Glutamatergic neuron (in vitro differentiated cells): ENCODE measurements at regions not wholly inside any gene's neighbourhood (a gene's known extent, or its start where the extent isn't known, plus 50 kb on each side); places are given as distances from the start of the nearest gene placed in this dataset.

Experiments
- DNase-seq: peaks from one replicate; pipeline ENCODE4 v3.0.0; 2022
- H3K27ac Mint-ChIP-seq: one replicate; pipeline ENCODE4 v1.8.0; 2020; ENCODE audit warnings: mild to moderate bottlenecking, mixed read lengths, inconsistent platforms; ENCODE audit not compliant: unreplicated experiment
- H3K27me3 Mint-ChIP-seq: one replicate; pipeline ENCODE4 v1.8.0; 2020; ENCODE audit warnings: mild to moderate bottlenecking, moderate library complexity, mixed read lengths, inconsistent platforms; ENCODE audit not compliant: unreplicated experiment
- H3K36me3 Mint-ChIP-seq: one replicate; pipeline ENCODE4 v1.8.0; 2020; ENCODE audit warnings: mild to moderate bottlenecking, mixed read lengths, inconsistent platforms; ENCODE audit not compliant: unreplicated experiment
- H3K4me1 Mint-ChIP-seq: one replicate; pipeline ENCODE4 v1.8.0; 2020; ENCODE audit warnings: mild to moderate bottlenecking, low read depth, mixed read lengths, inconsistent platforms; ENCODE audit not compliant: unreplicated experiment
- H3K4me3 Mint-ChIP-seq: one replicate; pipeline ENCODE4 v1.8.0; 2020; ENCODE audit warnings: mild to moderate bottlenecking, mixed read lengths, inconsistent platforms; ENCODE audit not compliant: unreplicated experiment
- H3K9me3 Mint-ChIP-seq: one replicate; pipeline ENCODE4 v1.8.0; 2020; ENCODE audit warnings: mild to moderate bottlenecking, moderate library complexity, mixed read lengths, inconsistent platforms; ENCODE audit not compliant: unreplicated experiment
- TF ChIP-seq, protein P1 (sequence below): fragments of 200-600 bp; sonication (generic); IDR thresholded peaks from one replicate; pipeline ENCODE4 v1.5.0; 2021; ENCODE audit not compliant: partially characterized antibody, unreplicated experiment

DNA sequence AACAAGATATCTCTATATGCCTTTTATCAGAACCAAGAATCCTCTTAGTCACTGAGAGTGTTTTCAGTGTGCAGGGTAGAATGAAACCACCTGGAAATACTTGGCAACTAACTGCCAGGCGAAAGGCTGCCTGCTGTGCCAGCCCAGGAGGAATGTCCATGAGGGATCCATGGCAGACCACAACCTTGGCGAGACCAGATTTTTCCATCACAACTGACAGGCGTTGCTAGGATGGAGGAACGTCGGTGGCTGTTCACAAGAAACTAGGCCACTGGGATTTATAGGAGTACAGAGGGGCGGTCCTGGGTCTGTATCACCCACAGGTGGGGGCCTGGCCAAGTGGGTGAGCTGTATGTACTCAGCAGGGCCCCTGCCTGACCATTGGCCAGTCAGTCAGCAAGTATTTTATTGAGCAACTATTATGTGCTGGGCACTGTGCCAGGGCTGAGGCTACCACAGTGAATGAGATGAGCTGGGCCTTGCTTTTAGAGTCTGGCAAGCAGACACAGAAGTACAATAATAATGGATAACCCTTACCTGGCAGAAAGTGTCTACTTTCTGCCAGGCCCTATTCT lies 199.4 kb downstream of the FOXD2 start:
- H3K27me3 Mint-ChIP-seq = peaks cover 11% of the 10 kb centered on the region
- H3K4me1 Mint-ChIP-seq = peaks cover 5% of the 10 kb centered on the region

DNA sequence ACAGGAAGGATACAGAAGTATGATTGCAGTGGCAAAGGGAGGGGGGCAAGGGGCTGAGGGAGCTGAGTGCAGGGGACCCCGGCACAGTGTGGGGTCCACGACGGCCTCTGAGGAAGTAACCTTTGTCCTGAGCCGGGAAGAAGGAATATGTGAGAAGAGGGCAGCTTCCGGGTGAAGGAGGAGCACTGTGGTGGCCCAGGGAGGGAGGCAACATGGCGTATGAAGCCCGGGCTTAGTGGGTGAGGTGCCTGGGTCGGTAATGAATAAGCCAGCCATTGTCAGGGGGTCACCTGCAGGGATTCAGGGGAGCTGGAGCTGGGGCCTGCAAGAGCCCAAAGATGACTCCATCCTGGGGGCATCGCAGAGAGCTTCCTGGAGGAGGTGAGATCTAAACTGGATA lies 200.4 kb downstream of the FOXD2 start:
- peaks cover 4% of the 10 kb centered on the region for H3K36me3 Mint-ChIP-seq
- DNase-seq = no peak
- H3K27ac Mint-ChIP-seq = no peak overlapping the region
- H3K27me3 Mint-ChIP-seq = peaks cover 11% of the 10 kb centered on the region
- no peak overlapping the region for H3K4me3 Mint-ChIP-seq
- H3K9me3 Mint-ChIP-seq = peaks cover 4% of the 10 kb centered on the region
- no peaks in the 10 kb centered on the region for H3K4me1 Mint-ChIP-seq
- TF ChIP-seq, protein P1, sequence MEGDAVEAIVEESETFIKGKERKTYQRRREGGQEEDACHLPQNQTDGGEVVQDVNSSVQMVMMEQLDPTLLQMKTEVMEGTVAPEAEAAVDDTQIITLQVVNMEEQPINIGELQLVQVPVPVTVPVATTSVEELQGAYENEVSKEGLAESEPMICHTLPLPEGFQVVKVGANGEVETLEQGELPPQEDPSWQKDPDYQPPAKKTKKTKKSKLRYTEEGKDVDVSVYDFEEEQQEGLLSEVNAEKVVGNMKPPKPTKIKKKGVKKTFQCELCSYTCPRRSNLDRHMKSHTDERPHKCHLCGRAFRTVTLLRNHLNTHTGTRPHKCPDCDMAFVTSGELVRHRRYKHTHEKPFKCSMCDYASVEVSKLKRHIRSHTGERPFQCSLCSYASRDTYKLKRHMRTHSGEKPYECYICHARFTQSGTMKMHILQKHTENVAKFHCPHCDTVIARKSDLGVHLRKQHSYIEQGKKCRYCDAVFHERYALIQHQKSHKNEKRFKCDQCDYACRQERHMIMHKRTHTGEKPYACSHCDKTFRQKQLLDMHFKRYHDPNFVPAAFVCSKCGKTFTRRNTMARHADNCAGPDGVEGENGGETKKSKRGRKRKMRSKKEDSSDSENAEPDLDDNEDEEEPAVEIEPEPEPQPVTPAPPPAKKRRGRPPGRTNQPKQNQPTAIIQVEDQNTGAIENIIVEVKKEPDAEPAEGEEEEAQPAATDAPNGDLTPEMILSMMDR = no peak

More for the DNA sequence above, 199.4 kb downstream of the FOXD2 start:
- Mint-ChIP-seq H3K36me3 (peaks cover 5% of the 10 kb centered on the region), H3K4me3 (no peak overlapping the region), H3K9me3 (peaks cover 9% of the 10 kb centered on the region), H3K27ac (no peak overlapping the region)
- DNase-seq = no peak
- TF ChIP-seq, protein P1 = no peak

DNA sequence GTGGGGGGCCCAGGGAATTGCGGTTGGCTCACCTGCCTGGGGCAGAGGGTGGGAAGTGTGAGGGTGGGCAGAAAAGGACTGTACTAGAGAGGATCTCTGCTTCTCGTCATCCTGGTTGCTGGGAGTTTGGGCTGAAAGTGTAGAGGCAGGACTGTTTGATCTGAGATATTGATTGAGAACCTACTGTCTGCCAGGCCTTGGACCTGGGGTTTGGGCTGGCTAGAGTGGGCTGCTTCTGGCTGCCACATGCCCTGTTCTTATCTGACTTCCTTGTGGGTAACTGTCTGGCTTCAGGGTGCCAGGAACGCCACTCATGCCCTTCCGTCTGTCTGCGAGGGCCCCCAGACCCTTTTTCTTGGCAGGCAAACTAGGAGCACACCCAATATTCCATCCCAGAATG lies 200.9 kb downstream of the FOXD2 start:
- H3K36me3 Mint-ChIP-seq = peaks cover 4% of the 10 kb centered on the region
- no peak overlapping the region for H3K27ac Mint-ChIP-seq
- H3K4me1 Mint-ChIP-seq = no peaks in the 10 kb centered on the region
- no peak overlapping the region for H3K4me3 Mint-ChIP-seq
- H3K9me3 Mint-ChIP-seq = peaks cover 4% of the 10 kb centered on the region
- TF ChIP-seq, protein P1 = no peak
- no peak for DNase-seq
- peaks cover 11% of the 10 kb centered on the region for H3K27me3 Mint-ChIP-seq

DNA sequence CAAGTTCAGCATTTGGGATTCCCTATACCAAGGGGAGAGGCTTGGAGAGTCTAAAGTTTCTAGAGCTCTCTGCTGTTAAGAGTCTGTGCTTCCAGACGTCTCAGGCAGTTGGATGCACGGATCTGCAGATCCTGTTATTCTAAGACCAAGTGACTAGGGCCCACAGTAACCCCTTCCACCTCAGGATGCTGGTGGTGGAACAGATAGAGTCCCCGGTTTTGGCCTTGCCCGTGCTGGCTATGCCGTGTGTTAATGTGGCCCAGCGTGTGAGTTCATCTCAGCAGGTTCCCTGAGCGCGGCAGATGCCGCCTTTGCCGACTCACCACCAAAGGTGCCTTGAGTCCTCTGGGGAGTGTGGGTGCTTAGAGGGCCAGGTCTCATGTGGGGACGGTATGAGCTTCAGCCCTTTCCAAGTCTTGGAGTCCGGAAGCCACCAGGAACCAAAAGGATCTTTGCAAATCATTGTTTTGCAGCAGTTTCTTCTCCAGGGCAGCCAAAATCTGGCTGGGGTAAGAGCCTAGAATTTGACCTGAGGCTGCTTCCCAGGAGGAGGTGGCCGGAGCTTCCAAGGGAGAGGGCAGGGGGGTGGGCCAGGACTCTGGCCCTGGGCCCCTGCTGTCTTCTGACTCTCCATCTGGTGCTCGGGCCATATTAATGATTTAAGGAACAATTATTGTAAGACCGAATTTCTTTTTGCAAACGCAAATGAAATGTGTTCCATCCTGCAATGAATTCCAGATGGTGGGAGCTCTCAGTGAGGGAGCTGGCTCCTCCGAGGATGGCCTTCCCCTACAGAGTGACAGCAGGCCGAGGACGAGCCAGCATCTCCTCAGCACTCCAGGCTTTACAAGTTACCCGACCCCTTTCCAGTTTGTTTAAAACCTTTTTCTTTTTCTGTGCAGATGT lies 205.7 kb downstream of the FOXD2 start:
- peaks cover 6% of the 10 kb centered on the region for H3K4me1 Mint-ChIP-seq
- no peaks in the 10 kb centered on the region for H3K27me3 Mint-ChIP-seq
- H3K4me3 Mint-ChIP-seq = no peak overlapping the region
- TF ChIP-seq, protein P1 = no peak
- H3K27ac Mint-ChIP-seq = no peak overlapping the region
- H3K9me3 Mint-ChIP-seq = peaks cover 4% of the 10 kb centered on the region
- DNase-seq = peak; percentile 35
- peaks cover 4% of the 10 kb centered on the region for H3K36me3 Mint-ChIP-seq

DNA sequence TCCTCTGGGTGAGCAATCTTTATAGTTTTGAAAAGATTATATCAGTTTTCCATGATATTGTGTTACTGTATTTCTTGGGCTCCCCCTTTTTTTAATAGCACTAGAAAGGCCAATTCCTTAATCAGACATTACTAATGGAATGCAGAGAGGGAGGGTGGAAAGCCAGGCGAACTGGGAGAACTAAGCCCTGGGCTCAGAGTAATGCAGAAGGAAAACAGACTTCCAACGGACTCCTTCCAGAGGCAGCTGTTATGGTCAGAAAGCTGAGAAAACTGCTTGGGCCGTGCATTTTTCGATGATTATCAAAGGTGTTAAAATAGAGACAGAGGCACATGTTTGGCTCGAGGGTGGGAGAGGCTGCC lies 206.3 kb downstream of the FOXD2 start:
- no peak overlapping the region for H3K4me3 Mint-ChIP-seq
- TF ChIP-seq, protein P1 = no peak
- H3K36me3 Mint-ChIP-seq = peaks cover 4% of the 10 kb centered on the region
- no peak overlapping the region for H3K27ac Mint-ChIP-seq
- DNase-seq = no peak
- H3K9me3 Mint-ChIP-seq = peaks cover 4% of the 10 kb centered on the region
- peaks cover 6% of the 10 kb centered on the region for H3K4me1 Mint-ChIP-seq
- no peaks in the 10 kb centered on the region for H3K27me3 Mint-ChIP-seq
